Nephron progenitor cell (in vitro differentiated cells): ENCODE measurements at regions not wholly inside any gene's neighbourhood (a gene's known extent, or its start where the extent isn't known, plus 50 kb on each side); places are given as distances from the start of the nearest gene placed in this dataset.

Experiments
- DNase-seq: peaks from one replicate; pipeline ENCODE4 v3.0.0; 2021
- H3K27ac Mint-ChIP-seq: 2 replicates; pipeline ENCODE4 v1.8.0; 2021; ENCODE audit warnings: mild to moderate bottlenecking, moderate library complexity, mixed read lengths
- H3K27me3 Mint-ChIP-seq: 2 replicates; pipeline ENCODE4 v1.8.0; 2021; ENCODE audit warnings: mild to moderate bottlenecking, low read depth, mixed read lengths; ENCODE audit not compliant: poor library complexity
- H3K36me3 Mint-ChIP-seq: 2 replicates; pipeline ENCODE4 v1.8.0; 2021; ENCODE audit warnings: low read depth, mixed read lengths
- H3K4me1 Mint-ChIP-seq: 2 replicates; pipeline ENCODE4 v1.8.0; 2021; ENCODE audit warnings: mixed read lengths
- H3K4me3 Mint-ChIP-seq: 2 replicates; pipeline ENCODE4 v1.8.0; 2021; ENCODE audit warnings: mild to moderate bottlenecking, moderate library complexity, mixed read lengths
- H3K9me3 Mint-ChIP-seq: 2 replicates; pipeline ENCODE4 v1.8.0; 2021; ENCODE audit warnings: mild to moderate bottlenecking, moderate library complexity, mixed read lengths
- CTCF ChIP-seq: fragments of 200-600 bp; sonication (generic); IDR thresholded peaks from 2 replicates; pipeline ENCODE4 v1.5.0; 2021; ENCODE audit warnings: antibody characterized with exemption

- H3K4me3 Mint-ChIP-seq: no peak overlapping the region
- no peak for DNase-seq
- peaks cover 8% of the 10 kb centered on the region for H3K27me3 Mint-ChIP-seq
- no peaks in the 10 kb centered on the region for H3K36me3 Mint-ChIP-seq
- H3K27ac Mint-ChIP-seq: no peak overlapping the region
- no peaks in the 10 kb centered on the region for H3K9me3 Mint-ChIP-seq
- TF ChIP-seq CTCF: no peak
- no peaks in the 10 kb centered on the region for H3K4me1 Mint-ChIP-seq
Measured at GRCh38 chr2:103252781-103253180, 490.9 kb downstream of the TMEM182 start.

- no peak for DNase-seq
- no peaks in the 10 kb centered on the region for H3K9me3 Mint-ChIP-seq
- no peak for TF ChIP-seq CTCF
- peaks cover 11% of the 10 kb centered on the region for H3K27me3 Mint-ChIP-seq
- H3K36me3 Mint-ChIP-seq: no peaks in the 10 kb centered on the region
- H3K4me3 Mint-ChIP-seq: no peak overlapping the region
- H3K27ac Mint-ChIP-seq: no peak overlapping the region
- H3K4me1 Mint-ChIP-seq: no peaks in the 10 kb centered on the region
Measured at GRCh38 chr2:103254611-103255010, 492.8 kb downstream of the TMEM182 start.

GRCh38 chr2:103264058-103264768 is 502.4 kb downstream of the TMEM182 start:
- H3K27me3 Mint-ChIP-seq: peaks cover 3% of the 10 kb centered on the region
- peak; percentile 24 for DNase-seq
- peak overlapping the region; percentile 41 for H3K4me3 Mint-ChIP-seq
- no peaks in the 10 kb centered on the region for H3K36me3 Mint-ChIP-seq
- peaks cover 29% of the 10 kb centered on the region for H3K4me1 Mint-ChIP-seq
- H3K27ac Mint-ChIP-seq: peak overlapping the region; percentile 12
- no peak for TF ChIP-seq CTCF
- H3K9me3 Mint-ChIP-seq: peaks cover 12% of the 10 kb centered on the region

GRCh38 chr2:103265521-103265920 is 503.7 kb downstream of the TMEM182 start:
- Mint-ChIP-seq H3K4me1 (peaks cover 29% of the 10 kb centered on the region), H3K4me3 (no peak overlapping the region), H3K36me3 (no peaks in the 10 kb centered on the region), H3K27ac (no peak overlapping the region), H3K9me3 (peaks cover 18% of the 10 kb centered on the region), H3K27me3 (peaks cover 11% of the 10 kb centered on the region)
- TF ChIP-seq CTCF: no peak
- DNase-seq: no peak

GRCh38 chr2:103268841-103269498 is 507.1 kb downstream of the TMEM182 start:
- H3K9me3 Mint-ChIP-seq: peaks cover 37% of the 10 kb centered on the region
- H3K27me3 Mint-ChIP-seq: peaks cover 11% of the 10 kb centered on the region
- TF ChIP-seq CTCF: no peak
- H3K4me3 Mint-ChIP-seq: no peak overlapping the region
- peaks cover 15% of the 10 kb centered on the region for H3K4me1 Mint-ChIP-seq
- no peak for DNase-seq
- H3K27ac Mint-ChIP-seq: no peak overlapping the region
- H3K36me3 Mint-ChIP-seq: peaks cover 9% of the 10 kb centered on the region

GRCh38 chr2:103276869-103277268 is 515.0 kb downstream of the TMEM182 start:
- Mint-ChIP-seq H3K27me3 (no peaks in the 10 kb centered on the region), H3K9me3 (peaks cover 15% of the 10 kb centered on the region), H3K27ac (no peak overlapping the region), H3K36me3 (peaks cover 9% of the 10 kb centered on the region), H3K4me3 (no peak overlapping the region), H3K4me1 (no peaks in the 10 kb centered on the region)
- TF ChIP-seq CTCF: no peak
- no peak for DNase-seq
